HL-60 (cell line): ENCODE measurements at regions not wholly inside any gene's neighbourhood (a gene's known extent, or its start where the extent isn't known, plus 50 kb on each side); places are given as distances from the start of the nearest gene placed in this dataset.

Source experiments
- CTCF ChIP-seq: IDR thresholded peaks from one replicate; pipeline ENCODE4 v1.5.1; 2011; ENCODE audit warnings: low read length, control low read depth, inconsistent platforms; ENCODE audit not compliant: insufficient read depth
- POLR2AphosphoS5 ChIP-seq: IDR thresholded peaks from 2 replicates; pipeline ENCODE4 v1.6.1; 2012; ENCODE audit warnings: low read depth

GRCh38 chr13:64186071-64186470 lies 2770.4 kb upstream of the PCDH20 start:
- no peak for TF ChIP-seq CTCF
- TF ChIP-seq POLR2AphosphoS5, result no peak
